GM21526 (cell line): ENCODE measurements at regions not wholly inside any gene's neighbourhood (a gene's known extent, or its start where the extent isn't known, plus 50 kb on each side); places are given as distances from the start of the nearest gene placed in this dataset.

Source experiments
- ATAC-seq: cut with Tn5 transposase; IDR thresholded peaks from one replicate; pipeline ENCODE4 v1.9.1; 2021; ENCODE audit warnings: moderate library complexity; ENCODE audit not compliant: unreplicated experiment, low FRiP score

GRCh38 chr1:186736971-186737685, 56.9 kb upstream of the PTGS2 start:
- ATAC-seq = no peak

GRCh38 chr1:186735463-186735862, 55.2 kb upstream of the PTGS2 start:
- no peak for ATAC-seq

GRCh38 chr1:186730951-186731729, 50.9 kb upstream of the PTGS2 start:
- no peak for ATAC-seq
